ENCODE measurements at regions not wholly inside any gene's neighbourhood (a gene's known extent, or its start where the extent isn't known, plus 50 kb on each side); places are given as distances from the start of the nearest gene placed in this dataset.

GRCh38 chr2:16568998-16569784 lies 96.4 kb downstream of the CYRIA start:
- no peak overlapping the region for H3K27ac ChIP-seq (ENCODE audit: low read depth in 1 of 2, low read length in 2 of 2)
- Mint-ChIP-seq H3K9me3 (no peaks in the 10 kb centered on the region), H3K27me3 (peaks cover 14% of the 10 kb centered on the region), H3K4me3 (no peak overlapping the region), H3K27ac (no peak overlapping the region), H3K4me1 (ENCODE audit: low read depth) (no peaks in the 10 kb centered on the region), H3K36me3 (ENCODE audit: low read depth) (no peaks in the 10 kb centered on the region)
- no peak overlapping the region for H3K4me3 ChIP-seq (ENCODE audit: low read length)
- no peak for ATAC-seq (ENCODE audit: poor library complexity)
- DNase-seq: no peak
- no peaks in the 10 kb centered on the region for H3K9me3 ChIP-seq (ENCODE audit: control insufficient read depth in 1 of 2, insufficient read depth in 1 of 2, low read length in 2 of 2)
- no peaks in the 10 kb centered on the region for H3K4me1 ChIP-seq (ENCODE audit: insufficient read depth, low read length)
- CTCF ChIA-PET: no interaction called here
- POLR2A ChIA-PET: no interaction called here
- no peaks in the 10 kb centered on the region for H3K36me3 ChIP-seq (ENCODE audit: insufficient read depth, low read length)
- H3K27me3 ChIP-seq (ENCODE audit: control insufficient read depth in 1 of 2, insufficient read depth in 2 of 2, low read length in 2 of 2): no peaks in the 10 kb centered on the region
- intact Hi-C loops (cut with DNase I, micrococcal nuclease): no loop called here
- no peak for TF ChIP-seq CTCF (IDR thresholded peaks at IDR 0.05)

GRCh38 chr2:16566701-16567100 lies 98.9 kb downstream of the CYRIA start:
- no peaks in the 10 kb centered on the region for H3K4me1 Mint-ChIP-seq (ENCODE audit: low read depth)
- H3K27ac Mint-ChIP-seq: no peak overlapping the region
- no peaks in the 10 kb centered on the region for H3K9me3 ChIP-seq (ENCODE audit: control insufficient read depth in 1 of 2, insufficient read depth in 1 of 2, low read length in 2 of 2)
- ATAC-seq (ENCODE audit: poor library complexity) (no peak), DNase-seq (no peak)
- no peak overlapping the region for H3K4me3 Mint-ChIP-seq
- no peaks in the 10 kb centered on the region for H3K9me3 Mint-ChIP-seq
- ChIA-PET POLR2A (no interaction called here), CTCF (no interaction called here)
- H3K4me3 ChIP-seq (ENCODE audit: low read length): no peak overlapping the region
- no peak for TF ChIP-seq CTCF (IDR thresholded peaks at IDR 0.05)
- H3K27ac ChIP-seq (ENCODE audit: low read depth in 1 of 2, low read length in 2 of 2): no peak overlapping the region
- no peaks in the 10 kb centered on the region for H3K4me1 ChIP-seq (ENCODE audit: insufficient read depth, low read length)
- H3K36me3 ChIP-seq (ENCODE audit: insufficient read depth, low read length): no peaks in the 10 kb centered on the region
- peaks cover 0 to 2% of the 10 kb centered on the region in 2 experiments for H3K27me3 ChIP-seq (ENCODE audit: control insufficient read depth in 1 of 2, insufficient read depth in 2 of 2, low read length in 2 of 2)
- intact Hi-C loops (cut with DNase I, micrococcal nuclease): no loop called here
- H3K27me3 Mint-ChIP-seq: peaks cover 3% of the 10 kb centered on the region
- no peaks in the 10 kb centered on the region for H3K36me3 Mint-ChIP-seq (ENCODE audit: low read depth)

GRCh38 chr2:16565481-16565880 lies 100.2 kb downstream of the CYRIA start:
- H3K36me3 Mint-ChIP-seq (ENCODE audit: low read depth): no peaks in the 10 kb centered on the region
- H3K4me1 Mint-ChIP-seq (ENCODE audit: low read depth): no peaks in the 10 kb centered on the region
- Histone ChIP-seq H3K36me3 (ENCODE audit: insufficient read depth, low read length) (no peaks in the 10 kb centered on the region), H3K4me1 (ENCODE audit: insufficient read depth, low read length) (no peaks in the 10 kb centered on the region), H3K27ac (ENCODE audit: low read depth in 1 of 2, low read length in 2 of 2) (no peak overlapping the region), H3K27me3 (ENCODE audit: control insufficient read depth in 1 of 2, insufficient read depth in 2 of 2, low read length in 2 of 2) (peaks cover 0 to 2% of the 10 kb centered on the region in 2 experiments), H3K4me3 (ENCODE audit: low read length) (no peak overlapping the region), H3K9me3 (ENCODE audit: control insufficient read depth in 1 of 2, insufficient read depth in 1 of 2, low read length in 2 of 2) (no peaks in the 10 kb centered on the region)
- DNase-seq (no peak), ATAC-seq (ENCODE audit: poor library complexity) (no peak)
- no peaks in the 10 kb centered on the region for H3K9me3 Mint-ChIP-seq
- H3K27me3 Mint-ChIP-seq: peaks cover 3% of the 10 kb centered on the region
- ChIA-PET CTCF (no interaction called here), POLR2A (no interaction called here)
- no peak overlapping the region for H3K27ac Mint-ChIP-seq
- no peak for TF ChIP-seq CTCF (IDR thresholded peaks at IDR 0.05)
- intact Hi-C loops (cut with DNase I, micrococcal nuclease): no loop called here
- no peak overlapping the region for H3K4me3 Mint-ChIP-seq
